ENCODE measurements at regions not wholly inside any gene's neighbourhood (a gene's known extent, or its start where the extent isn't known, plus 50 kb on each side); places are given as distances from the start of the nearest gene placed in this dataset.
"Not testable (repeated sequence)": the region's sequence is repeated elsewhere in the genome, so short reads cannot be mapped to it uniquely, and the experiment has no call there.

DNA sequence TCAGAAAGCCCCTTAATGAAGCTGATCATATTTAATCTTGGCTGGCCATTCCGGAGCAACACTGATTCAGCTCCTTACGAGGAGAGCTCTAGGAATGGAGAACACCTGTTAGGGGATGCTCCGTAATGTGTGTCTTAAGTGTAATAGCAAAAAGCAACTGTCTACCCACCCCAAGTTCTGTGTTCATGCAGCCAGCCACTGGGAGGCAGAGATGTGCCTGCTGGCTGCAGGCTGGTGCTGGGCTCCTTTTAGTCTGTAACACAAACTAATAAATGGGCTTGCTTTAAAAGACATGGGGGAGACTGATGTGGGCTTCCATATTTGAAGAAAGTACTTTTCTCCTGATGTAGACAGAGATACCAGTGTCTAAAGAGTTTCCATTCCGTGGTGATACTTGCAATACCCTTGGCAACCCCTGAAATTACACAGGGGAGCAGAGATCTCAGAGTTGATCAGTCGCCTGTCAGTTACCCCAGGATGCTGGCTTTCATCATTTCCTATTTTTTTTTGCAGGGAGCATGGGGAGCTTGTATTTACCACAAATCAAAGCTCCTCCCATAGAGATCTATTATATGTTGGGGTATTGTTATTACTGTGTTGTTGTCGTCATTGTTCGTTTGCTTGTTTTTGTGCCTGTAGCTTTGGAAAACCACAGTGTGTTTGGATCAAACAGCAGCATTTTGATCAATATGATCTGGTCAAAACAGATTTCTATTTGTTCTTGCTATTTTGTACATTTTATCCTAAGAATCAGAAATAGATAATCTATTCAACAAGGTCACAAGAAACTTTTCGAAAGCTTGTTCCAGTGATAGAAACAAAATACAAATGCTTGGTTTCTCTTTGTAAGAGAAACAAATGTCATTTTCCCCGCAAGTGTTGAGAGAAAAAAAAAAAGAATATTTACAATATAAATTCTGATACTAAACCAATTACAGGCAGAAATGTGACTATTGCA, 65.8 kb downstream of the MTX3 start:
- DNase-seq (ENCODE audit: low read depth) = peak; percentile 7

DNA sequence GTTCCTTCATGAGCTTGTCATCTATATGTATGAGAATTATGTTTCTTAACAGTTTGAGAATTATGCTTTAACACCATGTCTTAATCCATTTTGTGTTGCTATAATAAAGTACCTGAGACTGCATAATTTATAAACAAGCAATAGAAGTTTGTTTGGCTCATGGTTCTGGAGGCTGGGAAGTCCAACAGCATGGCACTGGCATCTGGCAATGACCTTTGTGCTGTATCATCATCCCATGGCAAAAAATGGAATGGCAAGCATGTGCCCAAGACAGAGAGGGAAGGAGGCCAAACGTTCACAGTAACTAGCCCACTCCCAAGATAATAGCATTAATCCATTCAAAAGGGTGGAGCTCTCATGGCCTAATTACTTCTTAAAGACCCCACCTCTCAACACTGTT, 67.6 kb downstream of the MTX3 start:
- DNase-seq (ENCODE audit: low read depth) = no peak

DNA sequence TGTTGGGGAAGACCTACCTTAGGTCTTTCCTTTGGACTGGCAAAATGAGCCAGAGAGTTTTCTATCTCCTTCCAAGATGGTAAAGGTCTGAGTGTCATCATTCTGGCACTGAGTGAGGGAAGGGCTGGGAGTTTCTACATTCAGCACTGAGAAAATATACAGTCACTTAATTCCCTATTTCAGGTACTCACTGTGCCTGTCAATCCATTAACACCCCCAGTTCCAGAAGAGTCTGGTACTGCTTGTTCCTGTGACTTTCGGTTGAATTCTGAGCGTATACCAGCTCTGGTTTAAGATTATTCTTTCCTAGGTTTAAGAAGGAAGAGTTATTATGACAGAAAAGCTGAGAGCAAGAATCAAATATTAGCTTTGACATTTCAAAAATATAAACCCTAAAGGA, 68.4 kb downstream of the MTX3 start:
- DNase-seq (ENCODE audit: low read depth) = no peak

DNA sequence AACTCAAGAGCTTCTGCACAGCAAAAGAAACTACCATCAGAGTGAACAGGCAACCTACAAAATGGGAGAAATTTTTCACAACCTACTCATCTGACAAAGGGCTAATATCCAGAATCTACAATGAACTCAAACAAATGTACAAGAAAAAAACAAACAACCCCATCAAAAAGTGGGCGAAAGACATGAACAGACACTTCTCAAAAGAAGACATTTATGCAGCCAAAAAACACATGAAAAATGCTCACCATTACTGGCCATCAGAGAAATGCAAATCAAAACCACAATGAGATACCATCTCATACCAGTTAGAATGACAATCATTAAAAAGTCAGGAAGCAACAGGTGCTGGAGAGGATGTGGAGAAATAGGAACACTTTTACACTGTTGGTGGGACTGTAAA, 83.6 kb downstream of the MTX3 start:
- not testable (repeated sequence) for DNase-seq (ENCODE audit: low read depth)

DNA sequence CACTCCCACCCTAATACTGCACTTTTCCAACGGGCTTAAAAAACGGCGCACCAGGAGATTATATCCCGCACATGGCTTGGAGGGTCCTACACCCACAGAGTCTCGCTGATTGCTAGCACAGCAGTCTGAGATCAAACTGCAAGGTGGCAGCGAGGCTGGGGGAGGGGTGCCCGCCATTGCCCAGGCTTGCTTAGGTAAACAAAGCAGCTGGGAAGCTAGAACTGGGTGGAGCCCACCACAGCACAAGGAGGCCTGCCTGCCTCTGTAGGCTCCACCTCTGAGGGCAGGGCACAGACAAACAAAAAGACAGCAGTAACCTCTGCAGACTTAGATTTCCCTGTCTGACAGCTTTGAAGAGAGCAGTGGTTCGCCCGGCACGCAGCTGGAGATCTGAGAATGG, 88.5 kb downstream of the MTX3 start:
- DNase-seq (ENCODE audit: low read depth) = not testable (repeated sequence)

DNA sequence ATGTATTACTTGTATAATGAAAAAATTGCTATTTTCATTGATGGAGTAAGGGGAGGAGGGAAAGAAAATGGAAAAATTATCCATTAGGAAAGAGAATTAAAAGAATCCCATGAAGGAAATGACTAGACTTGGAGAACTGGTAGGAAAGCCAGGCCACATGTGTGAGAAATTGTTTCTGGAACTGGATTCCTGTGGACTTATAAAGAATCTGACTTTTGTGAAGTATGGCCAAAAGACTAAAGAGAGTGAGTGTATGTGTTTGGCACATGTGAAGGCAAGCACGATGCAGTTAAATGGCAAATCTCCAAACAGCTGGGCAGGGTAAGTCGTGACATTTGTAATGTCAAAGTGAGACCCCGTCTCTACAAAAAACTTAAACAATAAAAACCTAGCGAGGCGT, 89.4 kb downstream of the MTX3 start:
- DNase-seq (ENCODE audit: low read depth) = no peak

DNA sequence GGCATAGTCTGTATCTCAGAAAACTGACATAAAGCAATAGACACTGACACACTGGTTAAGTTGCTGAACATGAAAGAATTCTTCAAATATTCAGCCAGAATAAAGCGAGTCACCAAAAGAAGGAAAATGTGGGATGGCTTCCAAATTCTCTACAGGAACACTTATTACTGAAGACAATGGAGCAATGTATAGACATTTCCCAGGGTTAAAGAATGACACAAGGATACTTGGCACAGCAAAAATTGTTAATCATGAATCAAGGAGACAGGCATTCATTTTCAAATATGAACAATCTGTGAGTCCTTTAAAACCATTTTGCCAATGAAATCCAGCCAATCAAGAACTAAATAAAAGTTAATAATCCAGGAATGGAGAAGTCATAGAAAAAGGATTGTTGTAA, 92.5 kb downstream of the MTX3 start:
- no peak for DNase-seq (ENCODE audit: low read depth)

DNA sequence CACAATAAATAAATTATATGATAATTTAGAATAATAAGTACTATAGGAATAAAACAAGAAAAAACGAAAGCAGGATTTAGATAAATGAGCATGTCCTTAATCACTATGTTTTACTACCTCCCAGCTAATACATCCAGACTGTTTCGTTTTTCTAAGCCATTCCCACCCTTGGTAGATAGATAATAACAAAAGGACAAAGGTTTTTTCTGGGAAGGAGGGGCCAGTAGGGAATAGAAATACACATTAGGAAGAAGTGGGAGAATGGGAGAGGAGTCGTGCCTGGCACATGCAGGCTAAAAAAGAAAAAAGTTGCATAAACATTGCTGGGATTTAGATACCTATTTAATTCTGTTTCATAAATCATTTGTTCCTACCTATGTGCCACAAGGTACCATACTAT, 97.1 kb downstream of the MTX3 start:
- DNase-seq (ENCODE audit: low read depth) = no peak

DNA sequence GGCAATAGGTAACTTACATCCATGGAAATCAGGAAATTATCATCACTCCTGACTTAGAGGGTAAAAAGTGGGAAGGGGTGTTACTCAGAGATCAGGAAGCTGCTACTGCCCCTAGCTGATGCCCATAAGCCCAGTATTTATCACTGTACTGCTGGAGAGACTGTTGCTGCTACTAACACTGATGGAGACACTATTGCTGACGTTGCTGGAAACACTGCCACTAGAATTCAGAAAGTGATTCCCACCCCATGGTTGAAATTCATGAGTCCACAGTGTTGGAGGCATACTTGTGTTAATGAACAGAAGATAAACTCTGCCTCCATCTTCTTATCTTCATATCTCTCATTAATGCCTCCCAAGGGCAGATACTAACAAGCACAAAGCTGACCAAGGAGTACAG, 97.6 kb downstream of the MTX3 start:
- no peak for DNase-seq (ENCODE audit: low read depth)

DNA sequence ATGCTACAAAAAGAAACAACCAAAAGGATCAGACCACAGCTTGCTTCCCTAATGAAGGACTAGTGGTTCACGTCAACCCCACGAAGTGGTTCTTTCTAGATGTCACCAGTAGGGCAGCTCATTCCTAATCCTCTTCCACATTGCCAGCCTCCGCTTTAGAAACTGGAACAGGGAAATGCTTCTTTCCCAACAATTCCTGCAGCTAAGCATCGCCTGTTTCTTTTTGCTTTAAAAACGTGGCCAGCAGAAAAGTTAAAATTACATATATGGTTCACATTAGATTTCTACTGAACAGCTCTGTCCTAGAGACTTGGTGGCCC, 100.2 kb downstream of the MTX3 start:
- no peak for DNase-seq (ENCODE audit: low read depth)

DNA sequence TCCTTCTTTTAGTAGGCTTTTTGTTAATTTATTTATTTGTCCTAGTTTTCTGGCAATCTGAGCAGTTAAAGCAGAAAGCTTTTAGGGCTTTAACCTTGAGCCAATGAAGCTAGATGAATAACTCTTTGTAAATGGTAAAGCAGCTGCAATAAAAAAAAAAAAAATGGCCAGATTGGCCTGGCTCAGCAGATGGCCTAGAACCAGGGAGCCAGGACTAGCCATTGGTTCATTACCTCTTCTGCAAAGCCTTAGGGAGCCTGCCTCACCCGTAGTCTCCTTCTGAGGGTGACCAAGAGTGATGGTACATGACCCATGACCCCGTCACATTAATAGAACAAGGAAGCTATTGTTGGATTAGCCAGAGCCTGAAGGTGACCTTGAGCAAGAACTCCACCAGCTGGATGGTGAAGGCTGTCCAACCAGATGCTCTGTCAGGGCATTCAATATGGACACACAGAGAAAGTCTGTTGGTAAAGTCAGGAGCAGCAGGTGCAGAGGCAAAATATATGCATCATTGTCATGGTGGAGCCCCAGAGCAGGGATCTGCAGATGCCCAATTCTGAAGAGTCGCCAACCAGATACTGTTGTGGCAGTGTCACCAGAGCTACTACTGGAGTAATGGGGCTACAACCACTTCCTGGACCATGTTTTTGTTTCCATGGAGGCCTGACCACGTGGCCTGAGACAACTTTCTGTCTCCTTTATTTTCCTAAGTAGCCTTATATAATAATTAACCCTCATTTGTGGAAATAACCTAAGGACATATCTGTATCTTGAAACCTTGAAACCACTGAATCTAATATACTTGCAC, 100.7 kb downstream of the MTX3 start:
- no peak for DNase-seq (ENCODE audit: low read depth)

DNA sequence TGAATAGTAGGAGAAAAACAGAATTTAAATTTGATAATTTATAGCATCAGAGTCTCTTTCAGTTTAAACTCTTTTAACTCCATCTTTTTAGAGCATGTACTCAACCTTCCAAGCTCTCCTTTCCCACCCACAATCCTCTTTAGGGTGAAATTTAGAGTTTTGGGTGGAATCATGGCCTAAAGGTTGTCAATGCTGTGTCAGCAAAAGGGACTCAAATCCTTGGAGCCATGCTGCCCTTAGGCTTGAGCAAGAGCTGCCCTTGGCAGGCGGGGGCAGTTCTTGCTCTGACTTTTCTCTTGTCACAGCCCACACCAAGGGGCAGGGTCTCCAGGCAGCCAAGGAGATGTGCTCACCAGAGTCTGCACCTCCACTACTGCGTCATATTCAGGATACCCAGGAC, 102.4 kb downstream of the MTX3 start:
- no peak for DNase-seq (ENCODE audit: low read depth)

DNA sequence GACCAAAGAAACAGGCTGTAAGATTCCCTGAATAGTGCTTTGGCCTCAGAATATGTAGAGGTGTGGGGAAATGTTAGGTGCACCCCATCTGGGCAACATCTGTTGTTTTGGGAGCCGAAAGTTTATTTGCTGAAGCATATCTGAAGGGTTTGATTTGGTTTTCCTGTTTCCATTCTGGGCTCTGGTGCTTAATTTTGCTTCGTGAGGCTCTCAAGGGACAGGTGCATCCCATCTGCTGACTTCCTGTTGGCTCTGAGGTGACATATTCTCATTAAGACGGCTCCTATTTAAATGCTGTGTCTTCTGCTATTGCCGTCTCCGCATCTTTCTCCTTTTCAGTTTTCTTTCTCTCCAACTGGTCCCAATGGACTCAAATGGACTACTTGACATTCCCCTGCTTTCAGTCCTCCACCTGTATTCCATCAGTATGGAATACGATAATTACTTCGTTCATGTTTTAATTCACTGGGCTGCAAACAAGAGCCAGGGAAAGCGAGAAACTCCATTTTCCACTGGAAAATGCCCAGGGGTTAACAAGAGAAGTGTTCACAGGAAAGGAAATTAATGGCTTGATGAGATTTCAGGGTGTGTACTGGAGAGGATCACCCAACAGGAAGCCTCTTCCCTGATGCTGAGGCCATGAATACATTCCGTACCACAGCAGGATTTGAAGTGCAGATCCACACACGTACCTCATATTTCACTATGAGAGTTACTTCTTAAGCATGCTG, 104.0 kb downstream of the MTX3 start:
- no peak for DNase-seq (ENCODE audit: low read depth)

DNA sequence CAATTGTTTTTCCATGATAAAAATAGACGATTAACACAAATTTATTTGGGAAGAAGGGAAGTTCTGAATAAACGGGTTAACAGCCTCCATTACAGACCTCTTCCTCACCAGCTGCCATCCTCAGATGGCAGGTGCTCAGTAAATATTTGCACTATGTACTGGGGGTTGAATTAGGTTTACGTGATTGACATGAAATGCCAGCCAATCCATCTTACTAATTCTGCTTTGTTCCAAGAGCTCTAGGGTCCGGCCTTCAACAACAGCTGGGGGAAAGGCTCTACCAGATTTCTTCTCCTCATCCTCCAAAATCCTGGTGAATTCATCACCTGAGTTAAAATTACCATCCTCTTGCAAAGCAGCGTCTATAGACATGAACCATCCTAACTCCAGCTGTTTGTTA, 104.6 kb downstream of the MTX3 start:
- no peak for DNase-seq (ENCODE audit: low read depth)

DNA sequence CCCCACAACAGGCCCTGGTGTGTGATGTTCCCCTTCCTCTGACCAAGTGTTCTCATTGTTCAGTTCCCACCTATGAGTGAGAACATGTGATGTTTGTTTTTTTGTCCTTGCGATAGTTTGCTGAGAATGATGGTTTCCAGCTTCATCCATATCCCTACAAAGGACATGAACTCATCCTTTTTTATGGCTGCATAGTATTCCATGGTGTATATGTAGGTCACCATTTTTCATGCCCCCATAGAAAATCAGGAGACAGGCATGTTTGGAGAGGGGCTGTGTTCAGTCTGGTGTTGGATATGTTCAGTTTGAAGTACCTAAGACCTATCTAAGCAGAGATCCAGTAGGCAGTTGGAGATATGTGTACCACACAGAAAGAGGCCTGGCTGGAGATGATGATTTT, 111.2 kb downstream of the MTX3 start:
- DNase-seq (ENCODE audit: low read depth) = not testable (repeated sequence)

DNA sequence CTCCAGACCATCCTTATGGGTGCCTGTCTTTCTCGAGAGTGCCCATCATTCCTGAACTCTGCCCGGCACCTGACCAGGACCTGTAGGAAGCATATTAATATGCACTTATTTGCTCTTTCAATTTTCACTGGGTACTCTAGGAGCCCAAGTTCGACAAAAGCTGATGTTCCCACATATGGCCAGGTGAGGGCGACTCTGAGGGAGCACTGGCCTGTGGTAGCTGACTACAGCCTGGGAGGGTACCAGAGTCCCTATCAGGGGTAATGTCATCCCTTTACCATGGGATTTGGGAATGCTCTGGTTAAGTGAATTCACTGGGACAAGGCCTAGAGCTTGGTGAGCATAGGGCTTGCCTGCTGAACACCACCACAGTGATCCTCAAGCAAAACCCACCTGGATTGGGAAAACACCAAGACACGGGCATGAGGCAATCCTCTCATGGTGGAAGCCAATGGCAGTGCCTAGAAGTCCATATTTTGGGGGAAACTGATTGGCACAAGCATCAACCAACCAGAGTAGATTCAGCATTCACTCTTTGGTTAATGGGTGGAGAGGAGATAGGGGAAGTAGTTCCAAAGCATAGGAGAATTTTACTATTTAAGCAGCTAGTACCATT, 112.2 kb downstream of the MTX3 start:
- DNase-seq (ENCODE audit: low read depth) = no peak

DNA sequence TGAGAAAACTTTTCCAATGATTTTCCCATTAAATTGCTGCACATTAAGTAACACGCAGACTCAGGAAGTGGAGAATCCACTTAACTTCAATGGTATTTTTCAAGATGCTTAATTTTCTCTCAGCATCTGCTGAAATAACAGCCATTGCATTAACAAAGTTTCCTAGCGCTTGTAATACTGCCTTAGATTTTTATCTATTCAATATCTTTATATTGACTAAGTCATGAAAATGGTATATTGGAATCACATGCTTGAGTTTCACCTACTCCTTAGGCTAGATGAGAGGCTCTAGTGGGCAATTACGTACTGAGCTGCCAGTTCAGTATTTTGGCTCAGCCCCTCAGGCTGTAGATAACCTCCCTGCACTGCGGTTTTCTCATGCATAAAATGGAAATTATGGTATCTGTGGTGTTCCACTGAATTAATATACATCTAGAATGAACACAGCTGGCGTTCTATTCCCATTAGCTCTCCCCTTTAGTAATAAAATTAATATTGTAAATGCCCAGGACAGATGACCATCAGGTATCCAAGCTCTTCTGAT, 112.9 kb downstream of the MTX3 start:
- DNase-seq (ENCODE audit: low read depth) = no peak

DNA sequence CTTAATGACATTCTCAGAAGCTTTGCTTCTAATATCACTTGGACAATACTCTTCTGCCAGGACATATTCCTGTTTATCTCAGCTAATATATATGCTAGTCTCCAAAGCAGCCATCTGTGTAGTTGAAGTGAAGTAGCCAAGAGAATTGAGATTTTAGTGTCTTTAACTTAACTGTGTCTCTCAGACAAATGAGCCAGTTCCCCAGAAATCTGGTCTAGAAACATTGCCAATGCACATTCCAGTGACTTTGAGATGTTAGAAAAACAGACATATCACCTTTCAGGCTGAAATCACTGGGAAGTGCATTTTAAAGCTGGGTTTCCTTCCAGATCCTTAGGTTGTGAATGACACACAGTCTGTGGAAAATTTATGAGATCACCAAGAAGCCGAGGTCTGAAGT, 114.6 kb downstream of the MTX3 start:
- DNase-seq (ENCODE audit: low read depth) = no peak

DNA sequence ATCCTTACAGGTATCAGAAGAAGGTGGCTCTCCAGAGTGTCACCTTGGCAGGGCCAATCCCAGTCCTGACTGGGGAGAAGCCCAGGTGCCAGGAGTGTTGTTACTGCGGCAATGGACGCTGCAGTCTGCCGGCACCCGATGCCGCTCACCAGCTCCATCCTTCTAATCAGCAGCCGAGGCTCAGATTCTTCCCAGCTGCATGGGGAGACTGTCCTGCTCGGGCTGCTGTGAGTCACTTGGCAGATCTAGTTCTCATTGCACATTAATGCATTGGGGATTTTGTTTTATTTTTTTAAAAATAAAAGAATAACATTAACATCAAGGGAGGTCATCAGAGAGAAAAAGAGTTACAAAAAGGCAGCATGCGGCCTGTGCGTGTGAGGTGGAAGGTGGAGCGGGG, 115.8 kb downstream of the MTX3 start:
- peak; percentile 56 for DNase-seq (ENCODE audit: low read depth)

DNA sequence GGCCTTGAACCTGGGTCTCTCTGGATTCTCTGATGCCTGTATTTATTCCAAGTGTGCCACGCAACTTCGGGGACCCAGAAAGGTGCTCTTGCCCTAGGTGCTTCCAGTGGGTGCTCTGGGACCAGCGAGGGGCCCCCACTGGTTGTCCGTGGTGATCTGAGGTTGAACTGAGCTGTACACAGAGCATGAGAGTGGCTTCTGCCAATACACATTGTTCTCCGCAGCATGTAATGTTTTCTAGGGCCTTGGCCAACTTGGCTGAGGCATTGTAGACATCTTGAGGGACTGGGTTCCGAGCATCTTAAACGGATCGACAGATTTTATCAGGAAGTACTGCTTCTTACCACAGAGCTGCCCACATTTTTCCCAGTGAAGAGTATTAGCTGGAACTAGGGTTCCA, 117.9 kb downstream of the MTX3 start:
- DNase-seq (ENCODE audit: low read depth) = no peak

DNA sequence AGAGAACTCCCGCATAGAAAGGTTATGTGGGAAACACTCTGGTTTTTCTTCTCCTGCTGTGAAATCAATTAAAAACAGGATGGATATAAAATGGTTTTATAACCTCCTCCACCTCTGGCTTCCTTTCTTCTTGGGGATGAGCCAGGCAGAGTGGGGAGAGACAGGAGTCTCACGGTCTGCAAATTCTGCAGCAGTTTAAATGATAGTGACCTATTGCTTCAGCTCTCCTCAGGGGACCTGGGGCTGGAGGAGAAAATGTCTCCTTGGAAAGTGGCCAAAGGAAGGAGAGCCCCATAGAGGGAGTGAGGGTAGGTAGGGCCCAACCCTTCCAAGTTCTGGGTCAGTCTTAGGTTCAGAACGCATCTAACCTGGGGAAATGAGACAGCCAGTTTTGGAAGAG, 118.8 kb downstream of the MTX3 start:
- no peak for DNase-seq (ENCODE audit: low read depth)

Measured in stromal cell of bone marrow (primary cell).